Liver (tissue), 8 donors: ENCODE measurements at regions not wholly inside any gene's neighbourhood (a gene's known extent, or its start where the extent isn't known, plus 50 kb on each side); places are given as distances from the start of the nearest gene placed in this dataset.

Source experiments
- DNase-seq: peaks from one replicate; pipeline ENCODE4 v3.0.0-alpha.2; 2017; ENCODE audit warnings: low spot score
- H3K27ac ChIP-seq, 2 donors: one replicate each; pipeline ENCODE4 v1.7.0; 2013; ENCODE audit warnings: inconsistent platforms in 2 of 2, low read length in 2 of 2, control low read depth in 1 of 2, low read depth in 1 of 2, mild to moderate bottlenecking in 1 of 2
- H3K27me3 ChIP-seq, 4 donors: one replicate each; pipeline versions ENCODE4 v1.6.1 to v1.7.0; 2013; ENCODE audit warnings: low read length in 3 of 4, inconsistent platforms in 1 of 4, mild to moderate bottlenecking in 1 of 4, moderate library complexity in 1 of 4; ENCODE audit not compliant: control insufficient read depth in 4 of 4, insufficient read depth in 4 of 4
- H3K36me3 ChIP-seq, 4 donors: one replicate each; pipeline versions ENCODE4 v1.6.1 to v1.7.0; 2013; ENCODE audit warnings: low read length in 3 of 4, mild to moderate bottlenecking in 3 of 4, low read depth in 1 of 4, moderate library complexity in 1 of 4; ENCODE audit not compliant: control insufficient read depth in 4 of 4, insufficient read depth in 3 of 4
- H3K4me1 ChIP-seq, 4 donors: one replicate each; pipeline versions ENCODE4 v1.6.1 to v1.7.0; 2013; ENCODE audit warnings: low read length in 3 of 4, mild to moderate bottlenecking in 3 of 4, moderate library complexity in 1 of 4; ENCODE audit not compliant: control insufficient read depth in 4 of 4, insufficient read depth in 4 of 4
- H3K4me3 ChIP-seq, 3 donors: one replicate each; pipeline versions ENCODE4 v1.6.1 to v1.7.0; 2013; ENCODE audit warnings: low read length in 3 of 3, control low read depth in 1 of 3, low read depth in 1 of 3, mild to moderate bottlenecking in 1 of 3
- H3K9ac ChIP-seq, 2 donors: one replicate each; pipeline ENCODE4 v1.7.0; 2013; ENCODE audit warnings: low read length in 2 of 2, mild to moderate bottlenecking in 2 of 2, moderate library complexity in 2 of 2, control low read depth in 1 of 2, low read depth in 1 of 2
- H3K9me3 ChIP-seq, 4 donors: one replicate each; pipeline versions ENCODE4 v1.6.1 to v1.7.0; 2013; ENCODE audit warnings: low read length in 3 of 4; ENCODE audit not compliant: control insufficient read depth in 4 of 4
- FOXA1 ChIP-seq: IDR thresholded peaks from 2 replicates; pipeline ENCODE4 v1.6.1; 2016; ENCODE audit warnings: antibody characterized with exemption
- FOXA2 ChIP-seq: IDR thresholded peaks from 2 replicates; pipeline ENCODE4 v1.6.1; 2016; ENCODE audit warnings: antibody characterized with exemption
- GABPA ChIP-seq, 2 donors: IDR thresholded peaks in 1 of 2; conservative IDR thresholded peaks in 1 of 2; 2 replicates each; pipeline ENCODE4 v1.6.1; 2016; ENCODE audit warnings: antibody characterized with exemption in 2 of 2, mild to moderate bottlenecking in 1 of 2, moderate library complexity in 1 of 2
- HNF4A ChIP-seq, 2 donors: conservative IDR thresholded peaks; 2 replicates each; pipeline ENCODE4 v1.6.1; 2016; ENCODE audit warnings: antibody characterized with exemption in 2 of 2, mild to moderate bottlenecking in 2 of 2
- HNF4G ChIP-seq: IDR thresholded peaks from 2 replicates; pipeline ENCODE4 v1.6.1; 2016; ENCODE audit warnings: antibody characterized with exemption
- JUND ChIP-seq, 2 donors: IDR thresholded peaks; 2 replicates each; pipeline ENCODE4 v1.6.1; 2016; ENCODE audit warnings: antibody characterized with exemption in 2 of 2
- NR2F2 ChIP-seq: IDR thresholded peaks from 2 replicates; pipeline ENCODE4 v1.6.1; 2016; ENCODE audit warnings: antibody characterized with exemption
- RAD21 ChIP-seq, 2 donors: IDR thresholded peaks; 2 replicates each; pipeline ENCODE4 v1.6.1; 2016; ENCODE audit warnings: antibody characterized with exemption in 2 of 2, mild to moderate bottlenecking in 2 of 2
- RXRA ChIP-seq, 2 donors: IDR thresholded peaks; 2 replicates each; pipeline ENCODE4 v1.6.1; 2017 to 2018; ENCODE audit warnings: antibody characterized with exemption in 2 of 2, mild to moderate bottlenecking in 1 of 2
- TAF1 ChIP-seq: conservative IDR thresholded peaks from 2 replicates; pipeline ENCODE4 v1.6.1; 2016; ENCODE audit warnings: antibody characterized with exemption, mild to moderate bottlenecking
- YY1 ChIP-seq: IDR thresholded peaks from 2 replicates; pipeline ENCODE4 v1.6.1; 2016; ENCODE audit warnings: antibody characterized with exemption, mild to moderate bottlenecking
- WGBS: extraction: QIAGEN DNeasy Blood & Tissue Kit; methylation state at CpG from one replicate; pipeline ENCODE4 v1.1.7; 2013; 5-methylcytosine and 5-hydroxymethylcytosine counted together
- TF ChIP-seq, protein P1 (sequence below): IDR thresholded peaks from 2 replicates; pipeline ENCODE4 v1.6.1; 2016; ENCODE audit warnings: antibody characterized with exemption, mild to moderate bottlenecking
- TF ChIP-seq, protein P2 (sequence below): IDR thresholded peaks from 2 replicates; pipeline ENCODE4 v1.6.1; 2016; ENCODE audit warnings: antibody characterized with exemption
- TF ChIP-seq, protein P3 (sequence below): fragments of 150-350 bp; IDR thresholded peaks from 2 replicates; pipeline ENCODE4 v1.5.1; 2017; ENCODE audit warnings: improper control_type of control experiment, low read depth, low read length; ENCODE audit not compliant: missing input control
- donor health status: healthy.
- donor health status: healthy.
- donor health status: healthy.
- donor health status: healthy.
- donor health status: healthy.

DNA sequence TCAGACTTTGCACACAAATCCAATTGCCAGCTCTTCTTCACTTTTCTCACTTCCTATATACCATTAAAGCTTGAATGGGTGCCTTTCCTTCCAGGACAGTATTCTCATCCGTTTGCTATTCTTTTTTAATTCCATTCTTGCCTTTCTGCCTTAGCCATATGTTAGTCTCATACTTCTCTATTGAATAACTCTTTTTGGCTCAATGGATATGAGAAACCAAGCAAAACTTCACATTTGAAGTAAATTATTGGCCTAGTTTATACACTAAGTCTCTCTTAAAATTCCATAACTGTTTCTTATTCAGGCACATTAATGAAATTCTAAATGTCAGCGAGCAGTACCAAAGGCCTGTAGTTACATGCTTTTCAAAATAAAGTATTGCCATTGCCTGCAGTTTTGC is 129.6 kb upstream of the FRY start (continued):
- TF ChIP-seq, protein P1, sequence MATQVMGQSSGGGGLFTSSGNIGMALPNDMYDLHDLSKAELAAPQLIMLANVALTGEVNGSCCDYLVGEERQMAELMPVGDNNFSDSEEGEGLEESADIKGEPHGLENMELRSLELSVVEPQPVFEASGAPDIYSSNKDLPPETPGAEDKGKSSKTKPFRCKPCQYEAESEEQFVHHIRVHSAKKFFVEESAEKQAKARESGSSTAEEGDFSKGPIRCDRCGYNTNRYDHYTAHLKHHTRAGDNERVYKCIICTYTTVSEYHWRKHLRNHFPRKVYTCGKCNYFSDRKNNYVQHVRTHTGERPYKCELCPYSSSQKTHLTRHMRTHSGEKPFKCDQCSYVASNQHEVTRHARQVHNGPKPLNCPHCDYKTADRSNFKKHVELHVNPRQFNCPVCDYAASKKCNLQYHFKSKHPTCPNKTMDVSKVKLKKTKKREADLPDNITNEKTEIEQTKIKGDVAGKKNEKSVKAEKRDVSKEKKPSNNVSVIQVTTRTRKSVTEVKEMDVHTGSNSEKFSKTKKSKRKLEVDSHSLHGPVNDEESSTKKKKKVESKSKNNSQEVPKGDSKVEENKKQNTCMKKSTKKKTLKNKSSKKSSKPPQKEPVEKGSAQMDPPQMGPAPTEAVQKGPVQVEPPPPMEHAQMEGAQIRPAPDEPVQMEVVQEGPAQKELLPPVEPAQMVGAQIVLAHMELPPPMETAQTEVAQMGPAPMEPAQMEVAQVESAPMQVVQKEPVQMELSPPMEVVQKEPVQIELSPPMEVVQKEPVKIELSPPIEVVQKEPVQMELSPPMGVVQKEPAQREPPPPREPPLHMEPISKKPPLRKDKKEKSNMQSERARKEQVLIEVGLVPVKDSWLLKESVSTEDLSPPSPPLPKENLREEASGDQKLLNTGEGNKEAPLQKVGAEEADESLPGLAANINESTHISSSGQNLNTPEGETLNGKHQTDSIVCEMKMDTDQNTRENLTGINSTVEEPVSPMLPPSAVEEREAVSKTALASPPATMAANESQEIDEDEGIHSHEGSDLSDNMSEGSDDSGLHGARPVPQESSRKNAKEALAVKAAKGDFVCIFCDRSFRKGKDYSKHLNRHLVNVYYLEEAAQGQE, result no peak
- no peak for TF ChIP-seq HNF4G
- TF ChIP-seq RAD21 (IDR thresholded peaks at IDR 0.05), result no peak

- H3K9me3 ChIP-seq, result no peaks in the 10 kb centered on the region
- DNase-seq, result no peak
- no peak overlapping the region for H3K4me3 ChIP-seq
- TF ChIP-seq, protein P2, sequence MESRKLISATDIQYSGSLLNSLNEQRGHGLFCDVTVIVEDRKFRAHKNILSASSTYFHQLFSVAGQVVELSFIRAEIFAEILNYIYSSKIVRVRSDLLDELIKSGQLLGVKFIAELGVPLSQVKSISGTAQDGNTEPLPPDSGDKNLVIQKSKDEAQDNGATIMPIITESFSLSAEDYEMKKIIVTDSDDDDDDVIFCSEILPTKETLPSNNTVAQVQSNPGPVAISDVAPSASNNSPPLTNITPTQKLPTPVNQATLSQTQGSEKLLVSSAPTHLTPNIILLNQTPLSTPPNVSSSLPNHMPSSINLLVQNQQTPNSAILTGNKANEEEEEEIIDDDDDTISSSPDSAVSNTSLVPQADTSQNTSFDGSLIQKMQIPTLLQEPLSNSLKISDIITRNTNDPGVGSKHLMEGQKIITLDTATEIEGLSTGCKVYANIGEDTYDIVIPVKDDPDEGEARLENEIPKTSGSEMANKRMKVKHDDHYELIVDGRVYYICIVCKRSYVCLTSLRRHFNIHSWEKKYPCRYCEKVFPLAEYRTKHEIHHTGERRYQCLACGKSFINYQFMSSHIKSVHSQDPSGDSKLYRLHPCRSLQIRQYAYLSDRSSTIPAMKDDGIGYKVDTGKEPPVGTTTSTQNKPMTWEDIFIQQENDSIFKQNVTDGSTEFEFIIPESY, result no peak
- TF ChIP-seq TAF1 (no peak), HNF4G (no peak), NR2F2 (no peak), RAD21 (IDR thresholded peaks at IDR 0.05) (no peak), FOXA1 (no peak), RXRA (IDR thresholded peaks at IDR 0.05) (no peak), GABPA (IDR thresholded peaks at IDR 0.05 in 1 of 2, conservative IDR thresholded peaks at IDR 0.05 in 1 of 2) (no peak), YY1 (no peak), JUND (IDR thresholded peaks at IDR 0.05) (no peak), FOXA2 (no peak), HNF4A (conservative IDR thresholded peaks at IDR 0.05) (no peak)
- no peaks in the 10 kb centered on the region for H3K27me3 ChIP-seq
- H3K36me3 ChIP-seq, result no peaks in the 10 kb centered on the region
- H3K27ac ChIP-seq, result no peak overlapping the region
- no peak overlapping the region for H3K9ac ChIP-seq
- WGBS, result 85% methylated on average over 7 of the region's 7 CpGs
- no peaks in the 10 kb centered on the region for H3K4me1 ChIP-seq
These were observed 128.3 kb upstream of the FRY start for GRCh38 chr13:31903111-31903815.

- H3K36me3 ChIP-seq, result no peaks in the 10 kb centered on the region
- 73% methylated on average over 6 of the region's 6 CpGs for WGBS
- TF ChIP-seq FOXA2 (no peak), HNF4G (no peak), TAF1 (no peak), NR2F2 (no peak), YY1 (no peak), HNF4A (conservative IDR thresholded peaks at IDR 0.05) (no peak)
- TF ChIP-seq, protein P3, sequence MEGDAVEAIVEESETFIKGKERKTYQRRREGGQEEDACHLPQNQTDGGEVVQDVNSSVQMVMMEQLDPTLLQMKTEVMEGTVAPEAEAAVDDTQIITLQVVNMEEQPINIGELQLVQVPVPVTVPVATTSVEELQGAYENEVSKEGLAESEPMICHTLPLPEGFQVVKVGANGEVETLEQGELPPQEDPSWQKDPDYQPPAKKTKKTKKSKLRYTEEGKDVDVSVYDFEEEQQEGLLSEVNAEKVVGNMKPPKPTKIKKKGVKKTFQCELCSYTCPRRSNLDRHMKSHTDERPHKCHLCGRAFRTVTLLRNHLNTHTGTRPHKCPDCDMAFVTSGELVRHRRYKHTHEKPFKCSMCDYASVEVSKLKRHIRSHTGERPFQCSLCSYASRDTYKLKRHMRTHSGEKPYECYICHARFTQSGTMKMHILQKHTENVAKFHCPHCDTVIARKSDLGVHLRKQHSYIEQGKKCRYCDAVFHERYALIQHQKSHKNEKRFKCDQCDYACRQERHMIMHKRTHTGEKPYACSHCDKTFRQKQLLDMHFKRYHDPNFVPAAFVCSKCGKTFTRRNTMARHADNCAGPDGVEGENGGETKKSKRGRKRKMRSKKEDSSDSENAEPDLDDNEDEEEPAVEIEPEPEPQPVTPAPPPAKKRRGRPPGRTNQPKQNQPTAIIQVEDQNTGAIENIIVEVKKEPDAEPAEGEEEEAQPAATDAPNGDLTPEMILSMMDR, result no peak
- TF ChIP-seq, protein P1, result no peak
- TF ChIP-seq, protein P2, result no peak
These were observed 126.4 kb upstream of the FRY start for GRCh38 chr13:31904941-31905824.

More at GRCh38 chr13:31904941-31905824, 126.4 kb upstream of the FRY start:
- no peak overlapping the region for H3K27ac ChIP-seq
- H3K9ac ChIP-seq, result no peak overlapping the region
- H3K27me3 ChIP-seq, result no peaks in the 10 kb centered on the region
- H3K4me3 ChIP-seq, result no peak overlapping the region
- no peaks in the 10 kb centered on the region for H3K9me3 ChIP-seq
- DNase-seq, result no peak
- peaks cover 0 to 13% (median 5%) of the 10 kb centered on the region in 4 donors for H3K4me1 ChIP-seq
